ENCODE measurements at regions not wholly inside any gene's neighbourhood (a gene's known extent, or its start where the extent isn't known, plus 50 kb on each side); places are given as distances from the start of the nearest gene placed in this dataset.

- no peaks in the 10 kb centered on the region for H3K9me3 ChIP-seq (ENCODE audit: control insufficient read depth in 4 of 4, low read length in 3 of 4)
- H3K36me3 ChIP-seq (ENCODE audit: control insufficient read depth in 4 of 4, insufficient read depth in 3 of 4, low read depth in 1 of 4, low read length in 3 of 4) = no peaks in the 10 kb centered on the region
- no peaks in the 10 kb centered on the region for H3K27me3 ChIP-seq (ENCODE audit: control insufficient read depth in 4 of 4, insufficient read depth in 4 of 4, low read length in 3 of 4)
- no peak overlapping the region for H3K27ac ChIP-seq (ENCODE audit: low read depth in 1 of 2, low read length in 2 of 2)
- DNase-seq (ENCODE audit: low spot score) = no peak
- TF ChIP-seq CTCF (IDR thresholded peaks at IDR 0.05; ENCODE audit: low read depth, low read length, missing input control) (no peak), MAX (IDR thresholded peaks at IDR 0.05) (no peak), SP1 (IDR thresholded peaks at IDR 0.05) (no peak), REST (IDR thresholded peaks at IDR 0.05) (no peak), HNF4A (conservative IDR thresholded peaks at IDR 0.05) (no peak)
- H3K4me3 ChIP-seq (ENCODE audit: low read depth in 1 of 3, low read length in 3 of 3) = no peak overlapping the region
- H3K9ac ChIP-seq (ENCODE audit: low read depth in 1 of 2, low read length in 2 of 2) = no peak overlapping the region
- H3K4me1 ChIP-seq (ENCODE audit: control insufficient read depth in 4 of 4, insufficient read depth in 4 of 4, low read length in 3 of 4) = no peaks in the 10 kb centered on the region
- WGBS = 87% methylated on average over 1 of the region's 1 CpG
Measured at GRCh38 chr14:86088156-86088555, 558.2 kb downstream of the FLRT2 start.

GRCh38 chr14:86087377-86087776 lies 557.4 kb downstream of the FLRT2 start:
- Histone ChIP-seq H3K9ac (ENCODE audit: low read depth in 1 of 2, low read length in 2 of 2) (no peak overlapping the region), H3K36me3 (ENCODE audit: control insufficient read depth in 4 of 4, insufficient read depth in 3 of 4, low read depth in 1 of 4, low read length in 3 of 4) (no peaks in the 10 kb centered on the region), H3K9me3 (ENCODE audit: control insufficient read depth in 4 of 4, low read length in 3 of 4) (no peaks in the 10 kb centered on the region), H3K4me3 (ENCODE audit: low read depth in 1 of 3, low read length in 3 of 3) (no peak overlapping the region), H3K27ac (ENCODE audit: low read depth in 1 of 2, low read length in 2 of 2) (no peak overlapping the region), H3K4me1 (ENCODE audit: control insufficient read depth in 4 of 4, insufficient read depth in 4 of 4, low read length in 3 of 4) (no peaks in the 10 kb centered on the region), H3K27me3 (ENCODE audit: control insufficient read depth in 4 of 4, insufficient read depth in 4 of 4, low read length in 3 of 4) (no peaks in the 10 kb centered on the region)
- 28% methylated on average over 2 of the region's 2 CpGs for WGBS
- DNase-seq (ENCODE audit: low spot score) = no peak
- no peak for TF ChIP-seq HNF4A (conservative IDR thresholded peaks at IDR 0.05)
- no peak for TF ChIP-seq HNF4G (IDR thresholded peaks at IDR 0.05)
- no peak for TF ChIP-seq NR2F2 (IDR thresholded peaks at IDR 0.05)
- no peak for TF ChIP-seq CTCF (IDR thresholded peaks at IDR 0.05; ENCODE audit: low read depth, low read length, missing input control)
- TF ChIP-seq FOXA1 (IDR thresholded peaks at IDR 0.05) = no peak
- TF ChIP-seq FOXA2 (IDR thresholded peaks at IDR 0.05) = no peak
- no peak for TF ChIP-seq SP1 (IDR thresholded peaks at IDR 0.05)
- TF ChIP-seq ATF3 (IDR thresholded peaks at IDR 0.05) = no peak
- TF ChIP-seq YY1 (IDR thresholded peaks at IDR 0.05) = no peak
- TF ChIP-seq JUND (IDR thresholded peaks at IDR 0.05) = no peak
- TF ChIP-seq RAD21 (IDR thresholded peaks at IDR 0.05) = no peak
- TF ChIP-seq TAF1 (conservative IDR thresholded peaks at IDR 0.05) = no peak
- no peak for TF ChIP-seq EGR1 (IDR thresholded peaks at IDR 0.05; ENCODE audit: low read depth in 2 of 2)
- no peak for TF ChIP-seq ZBTB33 (IDR thresholded peaks at IDR 0.05)
- TF ChIP-seq GABPA (IDR thresholded peaks at IDR 0.05 in 1 of 2, conservative IDR thresholded peaks at IDR 0.05 in 1 of 2) = no peak
- TF ChIP-seq RXRA (IDR thresholded peaks at IDR 0.05) = no peak
- TF ChIP-seq REST (IDR thresholded peaks at IDR 0.05) = no peak
